GM12874 (cell line): ENCODE measurements at regions not wholly inside any gene's neighbourhood (a gene's known extent, or its start where the extent isn't known, plus 50 kb on each side); places are given as distances from the start of the nearest gene placed in this dataset.

Experiments used
- CTCF ChIP-seq: IDR thresholded peaks from 2 replicates; pipeline ENCODE4 v1.5.1; 2011; ENCODE audit warnings: low read depth, mild to moderate bottlenecking, control low read depth, low read length, moderate library complexity; ENCODE audit not compliant: insufficient read depth

- TF ChIP-seq CTCF: no peak
Observed at GRCh38 chr1:165045902-165046301, 310.6 kb downstream of the LMX1A start.

GRCh38 chr1:165040641-165041040 is 315.9 kb downstream of the LMX1A start:
- TF ChIP-seq CTCF: no peak

- TF ChIP-seq CTCF: no peak
Observed at GRCh38 chr1:165039996-165040395, 316.5 kb downstream of the LMX1A start.

- TF ChIP-seq CTCF: no peak
Observed at GRCh38 chr1:165036403-165036802, 320.1 kb downstream of the LMX1A start.

- no peak for TF ChIP-seq CTCF
Observed at GRCh38 chr1:165034136-165034809, 322.2 kb downstream of the LMX1A start.

GRCh38 chr1:165031001-165031400 is 325.5 kb downstream of the LMX1A start:
- no peak for TF ChIP-seq CTCF

GRCh38 chr1:165025805-165026204 is 330.7 kb downstream of the LMX1A start:
- TF ChIP-seq CTCF: no peak

GRCh38 chr1:165014753-165015152 is 341.8 kb downstream of the LMX1A start:
- no peak for TF ChIP-seq CTCF
